Esophagus muscularis mucosa (tissue), 4 donors: ENCODE measurements at regions not wholly inside any gene's neighbourhood (a gene's known extent, or its start where the extent isn't known, plus 50 kb on each side); places are given as distances from the start of the nearest gene placed in this dataset.

ENCODE experiments used
- EP300 ChIP-seq: sonication (generic); formaldehyde crosslinking; IDR thresholded peaks from one replicate; pipeline ENCODE4 v1.6.1; 2017; ENCODE audit warnings: antibody characterized with exemption
- POLR2A ChIP-seq: fragments of 450-650 bp; IDR thresholded peaks from one replicate; pipeline ENCODE4 v1.6.1; 2017; ENCODE audit warnings: antibody characterized with exemption, moderate library complexity, mild to moderate bottlenecking, low read depth
- TF ChIP-seq, protein P1 (sequence below), 3 experiments: fragments of 200-600 bp in 2 of 3; fragments of 450-650 bp in 1 of 3; sonication (generic) in 2 of 3; IDR thresholded peaks; one replicate each; pipeline ENCODE4 v1.5.1; 2017 to 2019; ENCODE audit warnings: antibody characterized with exemption in 3 of 3, mild to moderate bottlenecking in 2 of 3, moderate library complexity in 1 of 3

DNA sequence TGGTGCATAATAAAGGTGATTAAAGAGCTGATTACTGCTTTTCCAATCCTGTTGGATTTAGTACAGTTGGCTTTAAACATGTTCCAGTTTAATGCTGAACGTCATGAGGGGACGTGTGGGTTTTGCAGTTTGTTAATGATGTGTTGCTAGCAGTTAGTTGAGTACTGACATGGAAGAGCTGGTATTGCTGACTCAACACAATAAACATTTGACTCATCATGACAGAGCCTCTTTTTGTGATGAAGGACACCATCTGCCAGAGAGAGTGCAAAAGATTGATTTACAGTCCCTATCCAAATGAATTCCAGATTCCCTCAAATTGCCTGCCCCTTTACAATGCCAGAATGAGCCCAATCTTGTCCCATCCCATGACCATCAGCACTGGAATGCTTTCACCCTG lies 346.2 kb upstream of the PRICKLE1 start:
- TF ChIP-seq, protein P1, sequence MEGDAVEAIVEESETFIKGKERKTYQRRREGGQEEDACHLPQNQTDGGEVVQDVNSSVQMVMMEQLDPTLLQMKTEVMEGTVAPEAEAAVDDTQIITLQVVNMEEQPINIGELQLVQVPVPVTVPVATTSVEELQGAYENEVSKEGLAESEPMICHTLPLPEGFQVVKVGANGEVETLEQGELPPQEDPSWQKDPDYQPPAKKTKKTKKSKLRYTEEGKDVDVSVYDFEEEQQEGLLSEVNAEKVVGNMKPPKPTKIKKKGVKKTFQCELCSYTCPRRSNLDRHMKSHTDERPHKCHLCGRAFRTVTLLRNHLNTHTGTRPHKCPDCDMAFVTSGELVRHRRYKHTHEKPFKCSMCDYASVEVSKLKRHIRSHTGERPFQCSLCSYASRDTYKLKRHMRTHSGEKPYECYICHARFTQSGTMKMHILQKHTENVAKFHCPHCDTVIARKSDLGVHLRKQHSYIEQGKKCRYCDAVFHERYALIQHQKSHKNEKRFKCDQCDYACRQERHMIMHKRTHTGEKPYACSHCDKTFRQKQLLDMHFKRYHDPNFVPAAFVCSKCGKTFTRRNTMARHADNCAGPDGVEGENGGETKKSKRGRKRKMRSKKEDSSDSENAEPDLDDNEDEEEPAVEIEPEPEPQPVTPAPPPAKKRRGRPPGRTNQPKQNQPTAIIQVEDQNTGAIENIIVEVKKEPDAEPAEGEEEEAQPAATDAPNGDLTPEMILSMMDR (IDR thresholded peaks at IDR 0.05): no peak
- no peak for TF ChIP-seq POLR2A
- TF ChIP-seq EP300: no peak
